H1 (cell line): ENCODE measurements at regions not wholly inside any gene's neighbourhood (a gene's known extent, or its start where the extent isn't known, plus 50 kb on each side); places are given as distances from the start of the nearest gene placed in this dataset.

Source experiments
- ASH2L ChIP-seq: fragments of 200-600, 300-600 bp; sonication (generic); IDR thresholded peaks from one replicate; pipeline ENCODE4 v1.7.1; 2017; ENCODE audit warnings: low read length
- BCL11A ChIP-seq, 2 experiments: IDR thresholded peaks; one replicate each; pipeline ENCODE4 v1.6.1; 2011; ENCODE audit warnings: low read depth in 2 of 2, low read length in 2 of 2, mild to moderate bottlenecking in 2 of 2
- CREB1 ChIP-seq: IDR thresholded peaks from 2 replicates; pipeline ENCODE4 v1.6.1; 2012; ENCODE audit warnings: inconsistent platforms
- GTF2F1 ChIP-seq: IDR thresholded peaks from 2 replicates; pipeline ENCODE4 v1.6.1; 2012; ENCODE audit warnings: low read depth, low read length, improper control_type of control experiment, borderline replicate concordance
- TBP ChIP-seq: IDR thresholded peaks from 2 replicates; pipeline ENCODE4 v1.6.1; 2011; ENCODE audit warnings: low read depth, low read length, improper control_type of control experiment
- TF ChIP-seq, protein P1 (sequence below): fragments of 300-600 bp; sonication (generic); IDR thresholded peaks from 2 replicates; pipeline ENCODE4 v1.7.1; 2012; ENCODE audit warnings: low read length, moderate library complexity, mild to moderate bottlenecking, inconsistent platforms; ENCODE audit not compliant: insufficient replicate concordance

DNA sequence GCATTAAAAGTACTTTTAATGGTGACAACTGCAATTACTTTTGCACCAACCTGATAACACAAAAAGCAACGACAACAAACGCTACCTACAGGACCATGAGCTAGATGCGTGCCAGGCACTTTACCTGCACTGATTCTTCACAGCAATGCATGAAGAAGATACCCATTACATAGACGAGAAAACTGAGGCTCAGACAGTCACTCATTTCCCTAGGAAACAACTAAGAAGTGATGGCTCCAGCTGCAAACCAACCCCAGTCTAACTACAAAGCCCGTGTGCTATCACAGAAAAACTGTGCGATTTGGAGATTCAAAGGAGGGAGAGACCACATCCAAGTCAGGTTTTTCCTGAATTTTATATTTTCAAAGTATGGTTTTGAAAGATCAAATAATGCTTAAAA is 80.1 kb upstream of the TP53I11 start (continued):
- TF ChIP-seq, protein P1, sequence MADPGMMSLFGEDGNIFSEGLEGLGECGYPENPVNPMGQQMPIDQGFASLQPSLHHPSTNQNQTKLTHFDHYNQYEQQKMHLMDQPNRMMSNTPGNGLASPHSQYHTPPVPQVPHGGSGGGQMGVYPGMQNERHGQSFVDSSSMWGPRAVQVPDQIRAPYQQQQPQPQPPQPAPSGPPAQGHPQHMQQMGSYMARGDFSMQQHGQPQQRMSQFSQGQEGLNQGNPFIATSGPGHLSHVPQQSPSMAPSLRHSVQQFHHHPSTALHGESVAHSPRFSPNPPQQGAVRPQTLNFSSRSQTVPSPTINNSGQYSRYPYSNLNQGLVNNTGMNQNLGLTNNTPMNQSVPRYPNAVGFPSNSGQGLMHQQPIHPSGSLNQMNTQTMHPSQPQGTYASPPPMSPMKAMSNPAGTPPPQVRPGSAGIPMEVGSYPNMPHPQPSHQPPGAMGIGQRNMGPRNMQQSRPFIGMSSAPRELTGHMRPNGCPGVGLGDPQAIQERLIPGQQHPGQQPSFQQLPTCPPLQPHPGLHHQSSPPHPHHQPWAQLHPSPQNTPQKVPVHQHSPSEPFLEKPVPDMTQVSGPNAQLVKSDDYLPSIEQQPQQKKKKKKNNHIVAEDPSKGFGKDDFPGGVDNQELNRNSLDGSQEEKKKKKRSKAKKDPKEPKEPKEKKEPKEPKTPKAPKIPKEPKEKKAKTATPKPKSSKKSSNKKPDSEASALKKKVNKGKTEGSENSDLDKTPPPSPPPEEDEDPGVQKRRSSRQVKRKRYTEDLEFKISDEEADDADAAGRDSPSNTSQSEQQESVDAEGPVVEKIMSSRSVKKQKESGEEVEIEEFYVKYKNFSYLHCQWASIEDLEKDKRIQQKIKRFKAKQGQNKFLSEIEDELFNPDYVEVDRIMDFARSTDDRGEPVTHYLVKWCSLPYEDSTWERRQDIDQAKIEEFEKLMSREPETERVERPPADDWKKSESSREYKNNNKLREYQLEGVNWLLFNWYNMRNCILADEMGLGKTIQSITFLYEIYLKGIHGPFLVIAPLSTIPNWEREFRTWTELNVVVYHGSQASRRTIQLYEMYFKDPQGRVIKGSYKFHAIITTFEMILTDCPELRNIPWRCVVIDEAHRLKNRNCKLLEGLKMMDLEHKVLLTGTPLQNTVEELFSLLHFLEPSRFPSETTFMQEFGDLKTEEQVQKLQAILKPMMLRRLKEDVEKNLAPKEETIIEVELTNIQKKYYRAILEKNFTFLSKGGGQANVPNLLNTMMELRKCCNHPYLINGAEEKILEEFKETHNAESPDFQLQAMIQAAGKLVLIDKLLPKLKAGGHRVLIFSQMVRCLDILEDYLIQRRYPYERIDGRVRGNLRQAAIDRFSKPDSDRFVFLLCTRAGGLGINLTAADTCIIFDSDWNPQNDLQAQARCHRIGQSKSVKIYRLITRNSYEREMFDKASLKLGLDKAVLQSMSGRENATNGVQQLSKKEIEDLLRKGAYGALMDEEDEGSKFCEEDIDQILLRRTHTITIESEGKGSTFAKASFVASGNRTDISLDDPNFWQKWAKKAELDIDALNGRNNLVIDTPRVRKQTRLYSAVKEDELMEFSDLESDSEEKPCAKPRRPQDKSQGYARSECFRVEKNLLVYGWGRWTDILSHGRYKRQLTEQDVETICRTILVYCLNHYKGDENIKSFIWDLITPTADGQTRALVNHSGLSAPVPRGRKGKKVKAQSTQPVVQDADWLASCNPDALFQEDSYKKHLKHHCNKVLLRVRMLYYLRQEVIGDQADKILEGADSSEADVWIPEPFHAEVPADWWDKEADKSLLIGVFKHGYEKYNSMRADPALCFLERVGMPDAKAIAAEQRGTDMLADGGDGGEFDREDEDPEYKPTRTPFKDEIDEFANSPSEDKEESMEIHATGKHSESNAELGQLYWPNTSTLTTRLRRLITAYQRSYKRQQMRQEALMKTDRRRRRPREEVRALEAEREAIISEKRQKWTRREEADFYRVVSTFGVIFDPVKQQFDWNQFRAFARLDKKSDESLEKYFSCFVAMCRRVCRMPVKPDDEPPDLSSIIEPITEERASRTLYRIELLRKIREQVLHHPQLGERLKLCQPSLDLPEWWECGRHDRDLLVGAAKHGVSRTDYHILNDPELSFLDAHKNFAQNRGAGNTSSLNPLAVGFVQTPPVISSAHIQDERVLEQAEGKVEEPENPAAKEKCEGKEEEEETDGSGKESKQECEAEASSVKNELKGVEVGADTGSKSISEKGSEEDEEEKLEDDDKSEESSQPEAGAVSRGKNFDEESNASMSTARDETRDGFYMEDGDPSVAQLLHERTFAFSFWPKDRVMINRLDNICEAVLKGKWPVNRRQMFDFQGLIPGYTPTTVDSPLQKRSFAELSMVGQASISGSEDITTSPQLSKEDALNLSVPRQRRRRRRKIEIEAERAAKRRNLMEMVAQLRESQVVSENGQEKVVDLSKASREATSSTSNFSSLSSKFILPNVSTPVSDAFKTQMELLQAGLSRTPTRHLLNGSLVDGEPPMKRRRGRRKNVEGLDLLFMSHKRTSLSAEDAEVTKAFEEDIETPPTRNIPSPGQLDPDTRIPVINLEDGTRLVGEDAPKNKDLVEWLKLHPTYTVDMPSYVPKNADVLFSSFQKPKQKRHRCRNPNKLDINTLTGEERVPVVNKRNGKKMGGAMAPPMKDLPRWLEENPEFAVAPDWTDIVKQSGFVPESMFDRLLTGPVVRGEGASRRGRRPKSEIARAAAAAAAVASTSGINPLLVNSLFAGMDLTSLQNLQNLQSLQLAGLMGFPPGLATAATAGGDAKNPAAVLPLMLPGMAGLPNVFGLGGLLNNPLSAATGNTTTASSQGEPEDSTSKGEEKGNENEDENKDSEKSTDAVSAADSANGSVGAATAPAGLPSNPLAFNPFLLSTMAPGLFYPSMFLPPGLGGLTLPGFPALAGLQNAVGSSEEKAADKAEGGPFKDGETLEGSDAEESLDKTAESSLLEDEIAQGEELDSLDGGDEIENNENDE: no peak
- TF ChIP-seq ASH2L (no peak), GTF2F1 (no peak), CREB1 (no peak), BCL11A (IDR thresholded peaks at IDR 0.05; ENCODE audit: low read depth in 2 of 2, low read length in 2 of 2) (no peak), TBP (no peak)
